SIG-M5 (cell line): ENCODE measurements at regions not wholly inside any gene's neighbourhood (a gene's known extent, or its start where the extent isn't known, plus 50 kb on each side); places are given as distances from the start of the nearest gene placed in this dataset.

Experiments
- DNase-seq: peaks from one replicate; lab custom pipeline; 2025; lab: John Stamatoyannopoulos, UW

GRCh38 chr10:64505501-64505900 is 984.3 kb downstream of the REEP3 start:
- no peak for DNase-seq

GRCh38 chr10:64506963-64507362 is 985.8 kb downstream of the REEP3 start:
- no peak for DNase-seq

- no peak for DNase-seq
Measured at GRCh38 chr10:64507651-64508028, 986.4 kb downstream of the REEP3 start.

- no peak for DNase-seq
Measured at GRCh38 chr10:64508029-64508661, 986.9 kb downstream of the REEP3 start.

- DNase-seq: no peak
Measured at GRCh38 chr10:64515970-64516699, 994.9 kb downstream of the REEP3 start.

GRCh38 chr10:64518456-64518855 is 997.3 kb downstream of the REEP3 start:
- DNase-seq: no peak

GRCh38 chr10:64519427-64519826 is 998.2 kb downstream of the REEP3 start:
- DNase-seq: no peak

GRCh38 chr10:64519831-64520230 is 998.6 kb downstream of the REEP3 start:
- no peak for DNase-seq

- no peak for DNase-seq
Measured at GRCh38 chr10:64523065-64523759, 1002.0 kb downstream of the REEP3 start.

GRCh38 chr10:64528294-64529002 is 1007.2 kb downstream of the REEP3 start:
- DNase-seq: no peak

GRCh38 chr10:64529003-64529350 is 1007.8 kb downstream of the REEP3 start:
- DNase-seq: no peak

GRCh38 chr10:64534616-64535015 is 1013.4 kb downstream of the REEP3 start:
- no peak for DNase-seq

GRCh38 chr10:64535131-64535867 is 1014.1 kb downstream of the REEP3 start:
- no peak for DNase-seq

- no peak for DNase-seq
Measured at GRCh38 chr10:64537112-64537511, 1015.9 kb downstream of the REEP3 start.

GRCh38 chr10:64537928-64538327 is 1016.7 kb downstream of the REEP3 start:
- DNase-seq: no peak

GRCh38 chr10:64546073-64546472 is 1024.9 kb downstream of the REEP3 start:
- DNase-seq: no peak

GRCh38 chr10:64547168-64547567 is 1026.0 kb downstream of the REEP3 start:
- no peak for DNase-seq

- no peak for DNase-seq
Measured at GRCh38 chr10:64555666-64556065, 1034.5 kb downstream of the REEP3 start.

GRCh38 chr10:64558094-64558835 is 1037.1 kb downstream of the REEP3 start:
- DNase-seq: no peak

GRCh38 chr10:64571056-64571455 is 1049.9 kb downstream of the REEP3 start:
- no peak for DNase-seq

- DNase-seq: no peak
Measured at GRCh38 chr10:64573623-64574325, 1052.6 kb downstream of the REEP3 start.
